Astrocyte of the cerebellum (primary cell): ENCODE measurements at regions not wholly inside any gene's neighbourhood (a gene's known extent, or its start where the extent isn't known, plus 50 kb on each side); places are given as distances from the start of the nearest gene placed in this dataset.
"Not testable (repeated sequence)": the region's sequence is repeated elsewhere in the genome, so short reads cannot be mapped to it uniquely, and the experiment has no call there.

Experiments
- DNase-seq: peaks from one replicate; pipeline ENCODE4 v3.0.0-alpha.2; 2011; ENCODE audit warnings: low read depth
- H3K4me3 ChIP-seq: 2 replicates; pipeline ENCODE4 v1.5.1; 2011; ENCODE audit warnings: mild to moderate bottlenecking, low read depth, low read length, moderate library complexity
- CTCF ChIP-seq: IDR thresholded peaks from 2 replicates; pipeline ENCODE4 v1.5.1; 2012; ENCODE audit warnings: low read length, low read depth, moderate library complexity, mild to moderate bottlenecking; ENCODE audit errors: missing control alignments
- in situ Hi-C: cut with HindIII; loops from 2 replicates; pipeline ENCODE4 v1.10.0; 2017; ENCODE audit warnings: low sequenced_read_pairs

- in situ Hi-C loops, result no loop called here
These were observed 192.3 kb upstream of the GLRA1 start for GRCh38 chr5:152116934-152117333.

GRCh38 chr5:152113401-152113800 lies 188.8 kb upstream of the GLRA1 start:
- in situ Hi-C loops, result no loop called here
- DNase-seq, result peak; percentile 8
- TF ChIP-seq CTCF, result no peak
- no peak overlapping the region for H3K4me3 ChIP-seq

More at GRCh38 chr5:152116934-152117333, 192.3 kb upstream of the GLRA1 start:
- no peak for TF ChIP-seq CTCF
- H3K4me3 ChIP-seq, result no peak overlapping the region
- no peak for DNase-seq

- no peak overlapping the region for H3K4me3 ChIP-seq
- no peak for DNase-seq
- TF ChIP-seq CTCF, result no peak
- in situ Hi-C loops, result no loop called here
These were observed 182.6 kb upstream of the GLRA1 start for GRCh38 chr5:152107220-152107619.

GRCh38 chr5:152106571-152106970 lies 181.9 kb upstream of the GLRA1 start:
- DNase-seq, result no peak
- in situ Hi-C loops, result no loop called here
- TF ChIP-seq CTCF, result no peak
- H3K4me3 ChIP-seq, result no peak overlapping the region

GRCh38 chr5:152105085-152105484 lies 180.4 kb upstream of the GLRA1 start:
- DNase-seq, result no peak
- TF ChIP-seq CTCF, result no peak
- in situ Hi-C loops, result no loop called here
- H3K4me3 ChIP-seq, result no peak overlapping the region

- in situ Hi-C loops, result no loop called here
- no peak overlapping the region for H3K4me3 ChIP-seq
- DNase-seq, result no peak
- TF ChIP-seq CTCF, result no peak
These were observed 179.6 kb upstream of the GLRA1 start for GRCh38 chr5:152104211-152104610.

GRCh38 chr5:152102908-152103307 lies 178.3 kb upstream of the GLRA1 start:
- in situ Hi-C loops, DNase-seq: not testable (repeated sequence)

More at GRCh38 chr5:152102908-152103307, 178.3 kb upstream of the GLRA1 start:
- not testable (repeated sequence) for H3K4me3 ChIP-seq
